ENCODE measurements at regions not wholly inside any gene's neighbourhood (a gene's known extent, or its start where the extent isn't known, plus 50 kb on each side); places are given as distances from the start of the nearest gene placed in this dataset.
A peak's percentile ranks its signal among the peaks of the same experiment; 100 is the strongest.

DNA sequence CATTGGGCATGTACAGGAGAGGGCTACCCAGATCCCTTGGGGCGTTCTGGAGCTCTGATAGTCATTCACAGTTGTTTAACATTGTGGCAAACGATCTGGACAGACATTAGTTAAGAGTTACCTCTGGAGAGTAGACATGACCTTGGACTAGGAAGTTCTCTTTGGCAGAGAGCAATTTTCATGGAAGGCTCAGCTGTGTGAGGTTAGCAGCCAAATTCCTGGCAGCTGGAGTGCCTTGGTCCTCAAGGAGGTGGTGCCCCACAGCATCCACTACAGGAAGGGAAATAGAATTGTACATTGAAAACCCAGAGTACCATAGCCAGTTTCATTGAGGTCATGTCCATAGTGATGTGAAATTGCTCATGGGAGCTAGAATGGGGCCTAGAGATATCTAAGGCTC is 82.8 kb downstream of the BLID start:
- H3K36me3 ChIP-seq (replicated peaks): no peaks in the 10 kb centered on the region
- in situ Hi-C loops (cut with MboI; ENCODE audit: low sequenced_read_pairs): no loop called here
- no peak for DNase-seq (ENCODE audit: low spot score in 2 of 2)
- H3K4me3 ChIP-seq: no peak overlapping the region
- H3K4me1 ChIP-seq: no peaks in the 10 kb centered on the region
- H3K9me3 ChIP-seq: no peaks in the 10 kb centered on the region
- peaks cover 8% of the 10 kb centered on the region for H3K27me3 ChIP-seq (ENCODE audit: low read depth)

DNA sequence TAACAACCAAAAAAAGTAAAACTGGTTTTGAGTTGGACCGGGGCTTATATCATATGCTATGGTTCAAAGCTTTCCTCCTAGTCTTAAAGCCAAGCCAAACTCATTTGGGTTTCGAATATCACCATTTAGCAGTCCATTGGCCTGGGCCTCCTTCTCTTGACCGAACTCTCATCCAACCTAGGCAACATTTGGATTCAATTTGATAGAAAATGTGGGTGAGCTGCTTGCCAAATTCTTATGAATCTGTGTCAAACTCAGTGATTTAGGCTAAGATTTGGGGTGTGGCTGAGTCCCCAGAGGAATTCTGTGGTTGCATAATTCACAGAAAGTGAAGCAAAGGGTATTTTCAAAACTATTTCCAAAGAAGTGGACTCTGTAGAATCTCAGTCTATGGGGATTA is 83.7 kb downstream of the BLID start:
- no peaks in the 10 kb centered on the region for H3K4me1 ChIP-seq
- H3K9me3 ChIP-seq: no peaks in the 10 kb centered on the region
- DNase-seq (ENCODE audit: low spot score in 2 of 2): no peak
- no peaks in the 10 kb centered on the region for H3K36me3 ChIP-seq (replicated peaks)
- peaks cover 8% of the 10 kb centered on the region; the same call in 1 of the 2 replicates for H3K27me3 ChIP-seq (ENCODE audit: low read depth)
- in situ Hi-C loops (cut with MboI; ENCODE audit: low sequenced_read_pairs): no loop called here
- H3K4me3 ChIP-seq: no peak overlapping the region

DNA sequence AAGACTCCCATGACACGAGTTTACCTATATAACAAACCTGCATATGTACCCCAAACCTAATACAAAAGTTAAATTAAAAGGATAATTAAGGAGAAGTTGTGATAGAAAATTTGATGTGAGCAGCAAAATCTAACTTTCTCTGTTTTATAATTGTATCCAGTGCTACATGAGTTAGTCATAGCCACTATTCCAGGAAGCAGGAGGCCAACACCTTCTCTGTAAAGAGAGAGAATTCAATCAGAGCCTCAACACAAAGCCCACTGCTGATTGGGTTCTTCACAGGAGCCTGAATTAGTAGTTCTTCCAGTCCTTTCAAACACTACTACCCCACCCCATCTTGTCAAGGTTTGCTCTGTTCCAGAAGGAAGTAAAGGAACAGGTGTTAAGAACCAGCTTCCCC is 84.2 kb downstream of the BLID start:
- Histone ChIP-seq H3K4me1 (no peaks in the 10 kb centered on the region), H3K9me3 (no peaks in the 10 kb centered on the region), H3K27me3 (ENCODE audit: low read depth) (0 out of 2 replicates have a peak, but pooled peaks cover 4% of the 10 kb centered on the region), H3K4me3 (no peak overlapping the region), H3K36me3 (replicated peaks) (no peaks in the 10 kb centered on the region)
- DNase-seq (ENCODE audit: low spot score in 2 of 2): no peak
- in situ Hi-C loops (cut with MboI; ENCODE audit: low sequenced_read_pairs): no loop called here

DNA sequence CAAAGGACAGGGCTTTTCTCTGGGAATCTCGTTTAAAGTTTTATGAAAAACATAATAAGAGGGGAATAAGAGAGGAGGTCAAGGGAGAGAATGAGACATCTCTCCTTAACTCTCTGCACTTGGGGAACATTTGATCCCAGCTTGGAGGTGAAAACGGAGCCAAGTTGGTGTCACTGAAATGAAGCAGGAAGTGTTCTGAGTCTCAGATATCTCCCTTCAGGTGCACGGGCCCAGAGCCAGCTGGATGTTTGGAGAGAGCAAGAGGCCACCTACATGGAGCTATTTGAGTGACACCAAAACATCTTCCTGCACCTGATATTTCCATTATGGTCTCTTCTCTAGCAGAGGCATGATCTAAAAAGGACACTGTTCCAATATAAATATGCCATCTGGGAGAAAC is 85.7 kb downstream of the BLID start:
- Histone ChIP-seq H3K4me3 (no peak overlapping the region), H3K27me3 (ENCODE audit: low read depth) (no peaks in the 10 kb centered on the region), H3K4me1 (no peaks in the 10 kb centered on the region), H3K36me3 (replicated peaks) (no peaks in the 10 kb centered on the region), H3K9me3 (no peaks in the 10 kb centered on the region)
- in situ Hi-C loops (cut with MboI; ENCODE audit: low sequenced_read_pairs): no loop called here
- no peak for DNase-seq (ENCODE audit: low spot score in 2 of 2)

DNA sequence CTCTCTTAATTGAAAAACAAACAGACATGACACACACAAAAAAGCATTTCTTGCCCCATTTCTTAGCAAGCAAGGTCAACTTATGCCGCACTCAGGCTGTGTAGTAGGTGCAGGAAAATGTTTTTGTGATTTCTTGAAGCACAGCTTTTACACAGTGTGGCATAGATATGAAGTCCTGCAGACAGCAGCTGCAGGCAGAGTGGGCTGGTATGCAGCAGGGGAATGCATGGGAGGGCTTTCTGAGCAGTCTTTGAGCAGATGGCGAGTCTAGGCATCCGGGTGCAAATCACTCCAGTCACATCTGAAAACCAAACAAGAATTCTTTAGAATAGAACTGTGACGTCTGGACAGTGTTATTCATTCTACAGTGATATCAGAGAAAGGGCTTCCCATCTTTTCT is 87.5 kb downstream of the BLID start:
- no peak for DNase-seq (ENCODE audit: low spot score in 2 of 2)

DNA sequence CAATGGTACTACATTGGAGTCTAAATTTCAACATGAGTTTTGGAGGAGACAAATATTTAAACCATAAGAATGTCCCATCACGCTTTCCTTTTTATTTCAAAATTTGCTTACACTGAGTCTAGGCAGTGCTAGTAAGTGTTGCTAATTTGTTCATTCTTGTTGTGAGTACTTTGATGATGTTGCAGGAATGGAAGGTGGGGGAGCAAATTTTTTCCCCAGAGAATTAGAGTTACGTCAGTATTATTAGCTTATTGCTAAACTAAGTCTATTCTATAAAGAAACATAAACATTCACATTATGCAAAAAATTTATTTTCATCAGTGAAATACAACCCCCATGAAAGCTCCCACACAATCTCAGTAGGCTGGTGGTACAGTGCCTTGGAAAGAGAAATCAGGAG is 88.0 kb downstream of the BLID start:
- no peaks in the 10 kb centered on the region for H3K9me3 ChIP-seq
- DNase-seq (ENCODE audit: low spot score in 2 of 2): no peak
- in situ Hi-C loops (cut with MboI; ENCODE audit: low sequenced_read_pairs): no loop called here
- H3K4me1 ChIP-seq: no peaks in the 10 kb centered on the region
- H3K27me3 ChIP-seq (ENCODE audit: low read depth): no peaks in the 10 kb centered on the region
- H3K36me3 ChIP-seq (replicated peaks): no peaks in the 10 kb centered on the region
- no peak overlapping the region for H3K4me3 ChIP-seq

More for the DNA sequence above, 87.5 kb downstream of the BLID start:
- Histone ChIP-seq H3K27me3 (ENCODE audit: low read depth) (no peaks in the 10 kb centered on the region), H3K9me3 (no peaks in the 10 kb centered on the region), H3K4me1 (no peaks in the 10 kb centered on the region), H3K4me3 (no peak overlapping the region), H3K36me3 (replicated peaks) (no peaks in the 10 kb centered on the region)
- in situ Hi-C loops (cut with MboI; ENCODE audit: low sequenced_read_pairs): no loop called here

DNA sequence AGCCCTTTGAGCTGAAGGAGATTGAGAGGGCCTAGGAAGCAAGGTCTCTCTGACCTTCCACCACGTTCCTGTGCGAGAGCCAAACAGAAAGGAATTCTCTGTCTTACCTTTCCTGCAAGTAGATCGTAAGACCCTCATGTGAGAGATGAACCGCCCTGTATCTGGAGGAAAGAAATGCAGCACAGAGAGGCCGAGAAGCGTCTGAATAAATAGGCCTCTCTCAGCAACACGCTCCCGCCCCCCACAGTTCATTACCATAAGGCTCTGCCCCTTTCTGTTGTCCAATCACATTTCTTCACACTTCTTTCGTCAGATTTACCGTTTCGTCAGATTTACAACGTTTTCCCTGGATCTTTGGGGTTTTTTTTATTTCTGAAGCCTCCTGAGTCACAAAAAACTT is 90.3 kb downstream of the BLID start:
- no peak for DNase-seq (ENCODE audit: low spot score in 2 of 2)
- in situ Hi-C loops (cut with MboI; ENCODE audit: low sequenced_read_pairs): no loop called here

DNA sequence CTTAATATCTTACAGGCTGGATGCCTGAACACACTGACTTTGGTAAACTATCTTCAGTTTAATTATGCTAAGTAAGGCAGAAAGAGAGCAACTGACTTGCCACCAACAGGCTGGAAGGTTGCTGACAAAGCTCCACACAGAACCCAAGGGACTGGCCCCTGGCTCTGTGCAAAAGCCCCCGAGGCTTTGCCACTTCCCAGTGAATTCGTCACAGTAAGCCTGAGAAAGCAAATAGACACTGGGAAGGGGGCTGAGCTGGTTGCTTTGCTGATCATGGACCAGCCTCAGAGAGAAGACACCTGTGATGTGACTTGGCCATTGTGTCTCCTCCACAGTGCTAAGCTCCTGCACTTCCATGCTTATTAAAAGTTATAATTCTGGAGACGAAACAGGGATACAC is 91.7 kb downstream of the BLID start:
- H3K27me3 ChIP-seq (ENCODE audit: low read depth): no peaks in the 10 kb centered on the region
- in situ Hi-C loops (cut with MboI; ENCODE audit: low sequenced_read_pairs): no loop called here
- DNase-seq (ENCODE audit: low spot score in 2 of 2): no peak
- H3K4me1 ChIP-seq: no peaks in the 10 kb centered on the region
- H3K9me3 ChIP-seq: no peaks in the 10 kb centered on the region
- H3K36me3 ChIP-seq (replicated peaks): no peaks in the 10 kb centered on the region
- no peak overlapping the region for H3K4me3 ChIP-seq

More for the DNA sequence above, 90.3 kb downstream of the BLID start:
- no peaks in the 10 kb centered on the region for H3K27me3 ChIP-seq (ENCODE audit: low read depth)
- no peaks in the 10 kb centered on the region for H3K4me1 ChIP-seq
- H3K36me3 ChIP-seq (replicated peaks): no peaks in the 10 kb centered on the region
- H3K4me3 ChIP-seq: no peak overlapping the region
- no peaks in the 10 kb centered on the region for H3K9me3 ChIP-seq

DNA sequence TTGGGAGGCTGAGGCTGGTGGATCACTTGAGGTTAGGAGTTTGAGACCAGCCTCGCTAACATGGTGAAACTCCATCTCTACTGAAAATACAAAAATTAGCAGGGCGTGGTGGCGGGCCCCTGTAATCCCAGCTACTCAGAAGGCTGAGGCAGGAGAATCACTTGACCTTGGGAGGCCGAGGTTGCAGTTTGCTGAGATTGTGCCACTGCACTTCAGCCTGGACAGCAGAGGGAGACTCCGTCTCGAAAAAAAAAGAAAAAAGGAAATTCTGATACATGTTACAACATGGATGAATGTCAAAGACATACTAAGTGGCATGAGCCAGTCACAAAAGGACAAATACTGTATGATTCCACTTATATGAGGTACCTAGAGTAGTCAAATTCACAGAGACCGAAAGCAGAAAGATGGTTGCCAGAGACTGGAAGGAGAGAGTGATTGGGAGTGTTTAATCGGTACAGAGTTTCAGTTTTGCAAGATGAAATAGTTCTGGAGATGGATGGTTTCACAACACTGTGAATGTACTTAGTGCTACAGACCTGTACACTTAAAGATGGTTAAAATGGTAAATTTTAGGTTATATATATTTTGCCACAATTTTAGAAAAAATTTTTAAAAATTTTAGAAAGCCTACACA is 92.3 kb downstream of the BLID start:
- DNase-seq (ENCODE audit: low spot score in 2 of 2): no peak
- Histone ChIP-seq H3K27me3 (ENCODE audit: low read depth) (no peaks in the 10 kb centered on the region), H3K9me3 (no peaks in the 10 kb centered on the region), H3K4me1 (no peaks in the 10 kb centered on the region), H3K4me3 (no peak overlapping the region), H3K36me3 (replicated peaks) (no peaks in the 10 kb centered on the region)
- in situ Hi-C loops (cut with MboI; ENCODE audit: low sequenced_read_pairs): no loop called here

DNA sequence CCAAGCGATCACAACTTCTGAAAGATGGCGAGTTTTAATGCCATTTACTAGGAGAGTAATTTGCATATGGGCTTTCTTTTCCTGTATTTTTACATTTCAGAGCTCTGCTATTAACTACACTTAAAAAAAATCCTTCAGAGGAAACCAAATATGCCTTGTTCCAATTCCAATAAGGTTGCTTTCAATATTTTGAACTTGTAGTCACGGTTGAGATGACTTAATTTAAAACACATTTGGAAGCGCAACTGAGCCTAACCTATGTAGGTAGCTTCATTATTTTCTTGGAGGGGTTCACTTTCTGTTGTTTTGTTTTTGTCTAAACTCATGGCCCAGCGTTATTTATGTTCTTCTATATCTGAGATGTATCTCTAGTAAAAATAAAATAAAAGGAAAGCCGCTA is 93.4 kb downstream of the BLID start:
- Histone ChIP-seq H3K27me3 (ENCODE audit: low read depth) (no peaks in the 10 kb centered on the region), H3K36me3 (replicated peaks) (no peaks in the 10 kb centered on the region), H3K4me3 (no peak overlapping the region), H3K9me3 (no peaks in the 10 kb centered on the region), H3K4me1 (no peaks in the 10 kb centered on the region)
- DNase-seq (ENCODE audit: low spot score in 2 of 2): no peak
- in situ Hi-C loops (cut with MboI; ENCODE audit: low sequenced_read_pairs): no loop called here

DNA sequence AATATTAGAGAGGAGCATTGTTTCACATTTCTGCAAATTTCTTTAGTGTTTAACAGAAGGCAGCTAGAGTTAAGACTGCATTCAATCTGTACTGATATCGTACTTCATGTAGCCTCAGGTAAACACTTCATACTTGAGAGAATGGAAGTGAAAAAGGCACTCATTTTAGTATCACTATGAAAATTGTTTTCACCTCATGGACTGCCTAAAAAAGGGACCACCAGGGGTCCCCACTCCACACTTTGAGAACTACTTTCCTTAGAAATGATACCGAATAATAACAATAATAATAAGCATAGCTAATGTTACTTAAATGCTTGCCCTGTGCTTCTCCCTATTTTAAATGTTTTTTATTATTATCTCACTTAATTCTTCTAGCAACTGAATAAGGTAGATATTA is 95.1 kb downstream of the BLID start:
- in situ Hi-C loops (cut with MboI; ENCODE audit: low sequenced_read_pairs): no loop called here
- Histone ChIP-seq H3K36me3 (replicated peaks) (no peaks in the 10 kb centered on the region), H3K4me3 (no peak overlapping the region), H3K27me3 (ENCODE audit: low read depth) (no peaks in the 10 kb centered on the region), H3K4me1 (no peaks in the 10 kb centered on the region), H3K9me3 (no peaks in the 10 kb centered on the region)
- peak; percentile 4 to 20 for DNase-seq (ENCODE audit: low spot score in 2 of 2)

DNA sequence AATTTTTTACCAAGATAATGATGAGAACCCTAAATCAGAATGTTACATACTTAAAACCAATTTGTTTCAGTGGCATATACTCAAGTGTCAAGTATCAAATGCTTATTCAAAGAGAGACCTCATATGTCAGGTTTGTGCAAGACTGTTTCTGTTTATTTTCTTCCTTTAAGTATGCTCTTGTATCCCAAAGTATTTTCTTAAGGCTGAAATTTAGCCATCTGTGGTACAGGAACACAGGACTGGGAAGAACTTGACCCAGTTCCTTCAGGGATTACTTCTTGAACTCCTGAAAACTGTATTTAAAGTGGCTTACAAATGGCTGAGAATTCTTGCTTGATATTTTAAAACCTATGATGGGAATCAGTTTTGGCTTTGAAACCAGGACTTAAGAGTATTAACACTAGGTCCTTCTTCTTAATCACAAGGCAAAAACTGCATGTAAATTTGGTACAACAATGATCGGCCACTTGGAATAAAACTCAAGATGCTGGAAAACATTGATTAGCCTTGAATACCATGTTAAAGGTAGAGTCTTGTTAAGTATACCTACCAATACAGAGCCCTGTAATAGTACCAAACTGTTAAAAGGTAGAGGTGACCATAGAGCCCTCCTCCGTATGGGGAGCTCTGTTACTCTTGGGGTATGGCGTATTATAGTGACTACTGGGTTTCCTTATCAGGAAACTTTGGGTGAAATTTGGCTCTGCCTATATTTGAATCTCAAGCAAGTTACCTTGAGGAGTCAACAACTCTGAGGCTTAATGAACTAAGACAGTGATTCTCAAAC is 95.9 kb downstream of the BLID start:
- no peaks in the 10 kb centered on the region for H3K9me3 ChIP-seq
- H3K27me3 ChIP-seq (ENCODE audit: low read depth): no peaks in the 10 kb centered on the region
- H3K4me3 ChIP-seq: no peak overlapping the region
- H3K4me1 ChIP-seq: no peaks in the 10 kb centered on the region
- in situ Hi-C loops (cut with MboI; ENCODE audit: low sequenced_read_pairs): no loop called here
- H3K36me3 ChIP-seq (replicated peaks): no peaks in the 10 kb centered on the region
- DNase-seq (ENCODE audit: low spot score in 2 of 2): no peak

DNA sequence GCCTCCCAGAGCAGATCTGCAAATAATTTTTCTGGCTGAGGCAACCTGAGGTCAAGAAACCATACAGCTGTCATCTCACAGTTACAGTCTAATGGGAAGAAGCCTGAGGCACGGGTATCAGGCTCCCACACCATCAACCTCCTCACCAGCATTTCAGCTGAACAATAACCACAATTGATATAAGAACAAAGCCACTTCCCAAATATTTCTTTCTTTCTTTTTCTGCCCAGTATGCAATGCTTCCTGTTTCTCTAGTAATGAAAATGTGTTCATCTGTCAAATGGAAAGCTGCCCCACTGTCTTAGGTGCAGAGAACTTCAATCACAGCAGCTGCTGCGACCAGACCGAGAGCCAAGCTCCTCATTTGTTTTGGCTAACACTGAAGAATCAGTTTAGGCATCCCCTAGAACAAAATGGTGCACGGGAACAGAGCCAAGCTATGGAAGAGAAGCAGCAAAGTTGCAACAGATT is 108.4 kb downstream of the BLID start:
- in situ Hi-C loops (cut with MboI; ENCODE audit: low sequenced_read_pairs): no loop called here
- no peak for DNase-seq (ENCODE audit: low spot score in 2 of 2)
- Histone ChIP-seq H3K4me3 (no peak overlapping the region), H3K9me3 (no peaks in the 10 kb centered on the region), H3K4me1 (no peaks in the 10 kb centered on the region), H3K36me3 (replicated peaks) (no peaks in the 10 kb centered on the region), H3K27me3 (ENCODE audit: low read depth) (no peaks in the 10 kb centered on the region)

DNA sequence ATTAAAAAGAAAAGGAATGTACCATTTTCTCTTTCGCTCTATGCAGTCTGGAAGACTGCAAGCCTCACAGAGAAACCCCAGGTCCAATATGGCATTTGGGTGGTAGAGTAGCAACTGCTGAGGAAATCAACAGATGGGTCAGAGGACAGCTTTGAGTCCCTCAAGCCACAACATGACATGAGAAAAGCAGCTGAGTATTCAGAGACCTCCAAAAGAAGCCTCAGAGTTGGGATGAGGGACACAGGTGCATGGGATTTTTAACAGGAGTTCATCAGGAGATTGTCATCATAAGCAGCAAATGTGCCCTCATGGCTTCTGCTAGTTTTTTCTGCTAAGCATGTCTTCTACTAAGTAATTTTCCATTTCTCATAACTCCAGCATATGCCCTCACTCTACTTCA is 111.6 kb downstream of the BLID start:
- in situ Hi-C loops (cut with MboI; ENCODE audit: low sequenced_read_pairs): no loop called here
- H3K4me1 ChIP-seq: no peaks in the 10 kb centered on the region
- DNase-seq (ENCODE audit: low spot score in 2 of 2): no peak
- H3K27me3 ChIP-seq (ENCODE audit: low read depth): no peaks in the 10 kb centered on the region
- H3K36me3 ChIP-seq (replicated peaks): no peaks in the 10 kb centered on the region
- no peak overlapping the region for H3K4me3 ChIP-seq
- H3K9me3 ChIP-seq: no peaks in the 10 kb centered on the region
